Fibroblast of villous mesenchyme (primary cell): ENCODE measurements at regions not wholly inside any gene's neighbourhood (a gene's known extent, or its start where the extent isn't known, plus 50 kb on each side); places are given as distances from the start of the nearest gene placed in this dataset.

ENCODE experiments used
- DNase-seq: peaks from one replicate; pipeline ENCODE4 v3.0.0-alpha.2; 2010; ENCODE audit warnings: low read depth
- H3K4me3 ChIP-seq: 2 replicates; pipeline ENCODE4 v1.5.1; 2011; ENCODE audit warnings: low read depth, mild to moderate bottlenecking, low read length
- CTCF ChIP-seq: IDR thresholded peaks from 2 replicates; pipeline ENCODE4 v1.5.1; 2012; ENCODE audit warnings: low read depth, mild to moderate bottlenecking, low read length; ENCODE audit not compliant: insufficient read depth

GRCh38 chr3:75140904-75141615 lies 523.1 kb upstream of the FRG2C start:
- TF ChIP-seq CTCF: no peak
- no peak for DNase-seq
- no peak overlapping the region for H3K4me3 ChIP-seq

- H3K4me3 ChIP-seq: no peak overlapping the region
- no peak for TF ChIP-seq CTCF
- DNase-seq: no peak
These were observed 519.7 kb upstream of the FRG2C start for GRCh38 chr3:75144406-75144805.

- H3K4me3 ChIP-seq: no peak overlapping the region
- peak; percentile 37 for TF ChIP-seq CTCF
- peak; percentile 7 for DNase-seq
These were observed 492.4 kb upstream of the FRG2C start for GRCh38 chr3:75171630-75172230.

GRCh38 chr3:75176937-75177336 lies 487.2 kb upstream of the FRG2C start:
- no peak for DNase-seq
- H3K4me3 ChIP-seq: no peak overlapping the region
- no peak for TF ChIP-seq CTCF

- no peak overlapping the region for H3K4me3 ChIP-seq
- TF ChIP-seq CTCF: no peak
- no peak for DNase-seq
These were observed 483.7 kb upstream of the FRG2C start for GRCh38 chr3:75180235-75180944.

- H3K4me3 ChIP-seq: no peak overlapping the region
- DNase-seq: no peak
- no peak for TF ChIP-seq CTCF
These were observed 483.2 kb upstream of the FRG2C start for GRCh38 chr3:75180945-75181298.

GRCh38 chr3:75188962-75189361 lies 475.2 kb upstream of the FRG2C start:
- no peak for DNase-seq
- TF ChIP-seq CTCF: no peak
- H3K4me3 ChIP-seq: no peak overlapping the region
